ENCODE measurements at regions not wholly inside any gene's neighbourhood (a gene's known extent, or its start where the extent isn't known, plus 50 kb on each side); places are given as distances from the start of the nearest gene placed in this dataset.
A peak's percentile ranks its signal among the peaks of the same experiment; 100 is the strongest.

- H2AFZ ChIP-seq (ENCODE audit: low read depth) = peak overlapping the region; percentile 70; the same call in 1 of the 2 replicates
- WGBS (ENCODE audit: low lambda C conversion rate) = 61% methylated on average over 1 of the region's 1 CpG
- no peak overlapping the region for H3K9ac ChIP-seq
- no peaks in the 10 kb centered on the region for H3K36me3 ChIP-seq (replicated peaks in 1 of 2; ENCODE audit: control insufficient read depth in 1 of 2, insufficient read depth in 2 of 2, low read length in 1 of 2)
- peaks cover 8% of the 10 kb centered on the region; the same call in 1 of the 2 replicates for H3K9me3 ChIP-seq
- no peaks in the 10 kb centered on the region for H3K27me3 ChIP-seq (ENCODE audit: insufficient read depth)
- no peaks in the 10 kb centered on the region for H3K79me2 ChIP-seq (ENCODE audit: insufficient read depth)
- H3K4me3 ChIP-seq (ENCODE audit: low read depth in 2 of 2, low read length in 1 of 2) = peak overlapping the region in 1 of 2 experiments; percentile 6; a peak in 1 of 4 replicates
- ChIA-PET POLR2A (no interaction called here), CTCF (no interaction called here)
- H3K4me1 ChIP-seq (ENCODE audit: control insufficient read depth in 1 of 2, insufficient read depth in 2 of 2, low read depth in 1 of 2, low read length in 1 of 2) = no peaks in the 10 kb centered on the region
- H3K27ac ChIP-seq (ENCODE audit: low read depth in 2 of 2, low read length in 1 of 2) = no peak overlapping the region
- peaks cover 4% of the 10 kb centered on the region for H3F3A ChIP-seq (replicated peaks; ENCODE audit: insufficient read depth)
- H3K9me2 ChIP-seq = no peaks in the 10 kb centered on the region; the same call in 1 of the 2 replicates
- no peak for TF ChIP-seq JUND (IDR thresholded peaks at IDR 0.05)
- TF ChIP-seq FOXM1 (IDR thresholded peaks at IDR 0.05; ENCODE audit: low read depth) = no peak
- no peak for TF ChIP-seq USF1 (IDR thresholded peaks at IDR 0.05; ENCODE audit: borderline replicate concordance, low read depth)
- no peak for TF ChIP-seq RFX5 (IDR thresholded peaks at IDR 0.05; ENCODE audit: low read length)
- TF ChIP-seq EZH2phosphoT487 (IDR thresholded peaks at IDR 0.05; ENCODE audit: borderline replicate concordance, low read depth) = no peak
- no peak for TF ChIP-seq TEAD4 (IDR thresholded peaks at IDR 0.05; ENCODE audit: borderline replicate concordance, insufficient read depth)
- TF ChIP-seq SMC3 (IDR thresholded peaks at IDR 0.05; ENCODE audit: low read depth, low read length) = no peak
- TF ChIP-seq GABPA (IDR thresholded peaks at IDR 0.05; ENCODE audit: low read depth) = no peak
- no peak for TF ChIP-seq FOXJ3 (CRISPR knock-in tag; IDR thresholded peaks at IDR 0.05)
- no peak for DNase-seq
- H3K4me2 ChIP-seq = no peak overlapping the region
- H4K20me1 ChIP-seq (ENCODE audit: insufficient read depth) = no peaks in the 10 kb centered on the region
Observed at GRCh38 chr3:106365061-106365691, 496.4 kb upstream of the CBLB start.

DNA sequence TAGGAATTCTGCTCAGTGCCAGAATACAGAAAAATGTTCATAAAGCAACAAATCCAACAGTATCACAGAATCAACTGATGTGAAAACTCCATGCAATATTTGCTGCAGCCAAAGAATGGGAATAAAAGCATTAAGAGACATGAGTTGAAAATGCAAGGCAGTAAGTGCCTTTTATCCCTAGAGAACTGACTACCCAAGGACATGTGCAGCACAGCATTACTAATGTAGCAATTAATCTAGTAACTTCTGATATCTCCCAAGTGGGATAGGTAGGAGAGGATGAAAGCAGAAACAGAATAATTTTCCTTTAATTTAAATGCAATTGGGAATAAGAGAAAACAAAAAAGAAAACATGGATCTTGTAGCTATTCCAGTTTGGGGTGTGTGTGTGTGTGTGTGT is 497.5 kb upstream of the CBLB start:
- ChIA-PET CTCF (no interaction called here), POLR2A (no interaction called here)
- no peaks in the 10 kb centered on the region; the same call in 1 of the 2 replicates for H3K9me2 ChIP-seq
- TF ChIP-seq FOSL2 (IDR thresholded peaks at IDR 0.05; ENCODE audit: borderline replicate concordance, low read depth) = no peak
- no peak for TF ChIP-seq ZBTB33 (IDR thresholded peaks at IDR 0.05; ENCODE audit: borderline replicate concordance, low read depth)
- TF ChIP-seq, protein P1, sequence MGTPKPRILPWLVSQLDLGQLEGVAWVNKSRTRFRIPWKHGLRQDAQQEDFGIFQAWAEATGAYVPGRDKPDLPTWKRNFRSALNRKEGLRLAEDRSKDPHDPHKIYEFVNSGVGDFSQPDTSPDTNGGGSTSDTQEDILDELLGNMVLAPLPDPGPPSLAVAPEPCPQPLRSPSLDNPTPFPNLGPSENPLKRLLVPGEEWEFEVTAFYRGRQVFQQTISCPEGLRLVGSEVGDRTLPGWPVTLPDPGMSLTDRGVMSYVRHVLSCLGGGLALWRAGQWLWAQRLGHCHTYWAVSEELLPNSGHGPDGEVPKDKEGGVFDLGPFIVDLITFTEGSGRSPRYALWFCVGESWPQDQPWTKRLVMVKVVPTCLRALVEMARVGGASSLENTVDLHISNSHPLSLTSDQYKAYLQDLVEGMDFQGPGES (IDR thresholded peaks at IDR 0.05; ENCODE audit: low read depth, low read length) = no peak
- no peak for TF ChIP-seq ELF1 (IDR thresholded peaks at IDR 0.05)
- TF ChIP-seq MAX (IDR thresholded peaks at IDR 0.05; ENCODE audit: low read depth) = no peak
- TF ChIP-seq FOXJ3 (CRISPR knock-in tag; IDR thresholded peaks at IDR 0.05) = no peak
- TF ChIP-seq SIN3A (IDR thresholded peaks at IDR 0.05; ENCODE audit: borderline replicate concordance, low read depth, low read length) = no peak
- TF ChIP-seq, protein P2, sequence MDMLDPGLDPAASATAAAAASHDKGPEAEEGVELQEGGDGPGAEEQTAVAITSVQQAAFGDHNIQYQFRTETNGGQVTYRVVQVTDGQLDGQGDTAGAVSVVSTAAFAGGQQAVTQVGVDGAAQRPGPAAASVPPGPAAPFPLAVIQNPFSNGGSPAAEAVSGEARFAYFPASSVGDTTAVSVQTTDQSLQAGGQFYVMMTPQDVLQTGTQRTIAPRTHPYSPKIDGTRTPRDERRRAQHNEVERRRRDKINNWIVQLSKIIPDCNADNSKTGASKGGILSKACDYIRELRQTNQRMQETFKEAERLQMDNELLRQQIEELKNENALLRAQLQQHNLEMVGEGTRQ (IDR thresholded peaks at IDR 0.05; ENCODE audit: borderline replicate concordance, low read depth, low read length) = no peak
- no peak for TF ChIP-seq GATA2 (CRISPR knock-in tag; IDR thresholded peaks at IDR 0.05)
- no peak for TF ChIP-seq TAF1 (IDR thresholded peaks at IDR 0.05; ENCODE audit: borderline replicate concordance, low read depth, low read length)
- no peak for TF ChIP-seq RFX5 (IDR thresholded peaks at IDR 0.05; ENCODE audit: low read length)
- no peak for TF ChIP-seq NFIC (IDR thresholded peaks at IDR 0.05; ENCODE audit: borderline replicate concordance)
- no peak for TF ChIP-seq NRF1 (IDR thresholded peaks at IDR 0.05; ENCODE audit: low read depth, low read length)
- no peak for TF ChIP-seq EZH2phosphoT487 (IDR thresholded peaks at IDR 0.05; ENCODE audit: borderline replicate concordance, low read depth)
- no peak for TF ChIP-seq TCF12 (IDR thresholded peaks at IDR 0.05)
- no peak for TF ChIP-seq GABPA (IDR thresholded peaks at IDR 0.05; ENCODE audit: low read depth)
- TF ChIP-seq CHD2 (IDR thresholded peaks at IDR 0.05; ENCODE audit: low read length, partially characterized antibody) = no peak
- TF ChIP-seq POLR2AphosphoS5 (IDR thresholded peaks at IDR 0.05; ENCODE audit: low read depth, low read length) = no peak

More for the DNA sequence above, 497.5 kb upstream of the CBLB start:
- no peaks in the 10 kb centered on the region; a peak in 1 of 4 replicates for H3K4me1 ChIP-seq (ENCODE audit: control insufficient read depth in 1 of 2, insufficient read depth in 2 of 2, low read depth in 1 of 2, low read length in 1 of 2)
- H4K20me1 ChIP-seq (ENCODE audit: insufficient read depth) = no peaks in the 10 kb centered on the region
- H3K79me2 ChIP-seq (ENCODE audit: insufficient read depth) = no peaks in the 10 kb centered on the region
- no peak overlapping the region for H3K9ac ChIP-seq
- no peak overlapping the region for H3K4me3 ChIP-seq (ENCODE audit: low read depth in 2 of 2, low read length in 1 of 2)
- DNase-seq = no peak
- no peaks in the 10 kb centered on the region for H3K27me3 ChIP-seq (ENCODE audit: insufficient read depth)
- no peaks in the 10 kb centered on the region for H3K36me3 ChIP-seq (replicated peaks in 1 of 2; ENCODE audit: control insufficient read depth in 1 of 2, insufficient read depth in 2 of 2, low read length in 1 of 2)
- H3F3A ChIP-seq (replicated peaks; ENCODE audit: insufficient read depth) = peaks cover 9% of the 10 kb centered on the region
- no peak overlapping the region for H2AFZ ChIP-seq (ENCODE audit: low read depth)
- no peak overlapping the region for H3K4me2 ChIP-seq
- H3K9me3 ChIP-seq = peaks cover 8% of the 10 kb centered on the region; the same call in 1 of the 2 replicates
- no peak overlapping the region for H3K27ac ChIP-seq (ENCODE audit: low read depth in 2 of 2, low read length in 1 of 2)

All from SK-N-SH (cell line).